ENCODE measurements at regions not wholly inside any gene's neighbourhood (a gene's known extent, or its start where the extent isn't known, plus 50 kb on each side); places are given as distances from the start of the nearest gene placed in this dataset.

DNA sequence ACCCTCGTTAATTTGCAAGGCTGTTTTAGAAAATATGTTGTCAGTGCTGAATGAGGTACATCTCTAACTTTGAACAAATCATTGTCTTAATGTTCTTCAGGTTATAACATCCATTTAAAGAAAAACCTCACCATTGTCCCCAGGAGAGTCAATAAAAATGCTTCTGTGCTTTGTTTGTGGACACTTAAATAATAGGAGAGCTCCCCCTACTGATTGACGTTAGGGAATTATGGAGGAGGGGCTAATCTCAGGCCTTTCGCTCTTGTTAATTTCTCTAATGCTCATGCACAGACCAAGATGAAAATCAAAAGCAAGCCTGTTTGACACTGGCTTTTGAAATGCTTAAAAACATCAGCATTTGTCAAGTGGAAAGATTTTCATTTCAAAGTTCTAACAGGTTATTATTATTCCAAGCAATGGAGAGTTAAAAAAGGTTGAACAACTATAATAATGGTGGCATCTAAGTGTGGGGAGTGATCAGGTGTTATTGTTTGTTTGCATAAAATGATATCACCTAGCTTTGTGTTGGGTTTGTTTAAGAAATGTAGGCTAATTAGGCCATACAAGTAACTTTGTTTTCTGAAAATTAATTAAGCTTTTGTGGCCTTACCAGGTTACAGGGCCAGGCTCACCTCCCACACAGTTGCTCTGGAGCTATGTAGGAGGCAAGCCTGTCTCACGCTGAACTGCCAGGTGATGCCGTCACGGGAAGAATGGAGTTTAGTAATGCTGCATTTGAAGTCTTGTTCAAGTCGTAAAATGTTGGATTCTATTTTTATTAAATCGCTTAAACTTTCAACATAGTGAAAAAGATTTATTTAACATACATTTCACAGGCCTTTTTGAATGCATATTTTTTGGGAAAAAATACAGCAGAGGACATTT is 51.7 kb upstream of the SMIM21 start:
- TF ChIP-seq, protein P1, sequence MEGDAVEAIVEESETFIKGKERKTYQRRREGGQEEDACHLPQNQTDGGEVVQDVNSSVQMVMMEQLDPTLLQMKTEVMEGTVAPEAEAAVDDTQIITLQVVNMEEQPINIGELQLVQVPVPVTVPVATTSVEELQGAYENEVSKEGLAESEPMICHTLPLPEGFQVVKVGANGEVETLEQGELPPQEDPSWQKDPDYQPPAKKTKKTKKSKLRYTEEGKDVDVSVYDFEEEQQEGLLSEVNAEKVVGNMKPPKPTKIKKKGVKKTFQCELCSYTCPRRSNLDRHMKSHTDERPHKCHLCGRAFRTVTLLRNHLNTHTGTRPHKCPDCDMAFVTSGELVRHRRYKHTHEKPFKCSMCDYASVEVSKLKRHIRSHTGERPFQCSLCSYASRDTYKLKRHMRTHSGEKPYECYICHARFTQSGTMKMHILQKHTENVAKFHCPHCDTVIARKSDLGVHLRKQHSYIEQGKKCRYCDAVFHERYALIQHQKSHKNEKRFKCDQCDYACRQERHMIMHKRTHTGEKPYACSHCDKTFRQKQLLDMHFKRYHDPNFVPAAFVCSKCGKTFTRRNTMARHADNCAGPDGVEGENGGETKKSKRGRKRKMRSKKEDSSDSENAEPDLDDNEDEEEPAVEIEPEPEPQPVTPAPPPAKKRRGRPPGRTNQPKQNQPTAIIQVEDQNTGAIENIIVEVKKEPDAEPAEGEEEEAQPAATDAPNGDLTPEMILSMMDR (IDR thresholded peaks at IDR 0.05), result peak; percentile 33 to 55 (median 36)
- TF ChIP-seq POLR2A (IDR thresholded peaks at IDR 0.05), result no peak
